WERI-Rb-1 (cell line): ENCODE measurements at regions not wholly inside any gene's neighbourhood (a gene's known extent, or its start where the extent isn't known, plus 50 kb on each side); places are given as distances from the start of the nearest gene placed in this dataset.
"Not testable (repeated sequence)": the region's sequence is repeated elsewhere in the genome, so short reads cannot be mapped to it uniquely, and the experiment has no call there.

ENCODE experiments used
- DNase-seq: peaks from one replicate; pipeline ENCODE4 v3.0.0-alpha.2; 2020
- H3K27ac ChIP-seq: fragments of 250-450 bp; sonication (Bioruptor Pico); 2 replicates; pipeline ENCODE4 v1.5.1; 2020; ENCODE audit warnings: mild to moderate bottlenecking, moderate library complexity
- H3K27me3 ChIP-seq: fragments of 250-450 bp; sonication (Bioruptor Pico); 2 replicates; pipeline ENCODE4 v1.5.1; 2021; ENCODE audit warnings: mild to moderate bottlenecking, low read depth, moderate library complexity; ENCODE audit not compliant: insufficient read depth, severe bottlenecking
- H3K36me3 ChIP-seq: fragments of 250-450 bp; sonication (Bioruptor Pico); 2 replicates; pipeline ENCODE4 v1.5.1; 2020; ENCODE audit warnings: mild to moderate bottlenecking, moderate library complexity
- H3K4me3 ChIP-seq: 2 replicates; pipeline ENCODE4 v1.5.1; 2011; ENCODE audit warnings: low read depth, mild to moderate bottlenecking, control low read depth, low read length
- H3K9me3 ChIP-seq: fragments of 250-450 bp; sonication (Bioruptor Pico); 2 replicates; pipeline ENCODE4 v1.5.1; 2021; ENCODE audit warnings: mild to moderate bottlenecking, moderate library complexity; ENCODE audit not compliant: severe bottlenecking
- TF ChIP-seq, protein P1 (sequence below): IDR thresholded peaks from 2 replicates; pipeline ENCODE4 v1.5.1; 2011; ENCODE audit warnings: low read depth, mild to moderate bottlenecking, control low read depth, inconsistent platforms, low read length

DNA sequence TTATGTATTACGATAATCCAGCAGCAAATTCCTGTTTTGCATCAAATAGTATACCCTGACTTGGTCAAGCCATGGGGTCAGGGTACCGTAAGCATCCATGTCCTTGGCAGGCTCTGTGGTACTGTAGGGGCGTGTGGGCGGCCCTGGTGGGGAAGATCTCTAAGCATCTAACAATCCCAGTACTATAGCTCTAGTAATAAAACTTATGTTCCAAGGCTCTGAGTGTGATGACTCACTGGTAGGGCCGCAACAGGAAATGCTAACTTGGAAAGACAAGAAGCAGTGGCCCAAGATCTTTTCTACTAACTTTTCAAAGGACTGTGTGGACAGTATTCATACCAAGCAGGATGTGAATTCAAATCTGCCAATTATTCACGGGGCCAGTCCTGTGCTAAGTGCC lies 63.8 kb downstream of the CLEC18A start:
- H3K9me3 ChIP-seq, H3K27ac ChIP-seq, H3K27me3 ChIP-seq, H3K36me3 ChIP-seq, H3K4me3 ChIP-seq, DNase-seq: not testable (repeated sequence)

DNA sequence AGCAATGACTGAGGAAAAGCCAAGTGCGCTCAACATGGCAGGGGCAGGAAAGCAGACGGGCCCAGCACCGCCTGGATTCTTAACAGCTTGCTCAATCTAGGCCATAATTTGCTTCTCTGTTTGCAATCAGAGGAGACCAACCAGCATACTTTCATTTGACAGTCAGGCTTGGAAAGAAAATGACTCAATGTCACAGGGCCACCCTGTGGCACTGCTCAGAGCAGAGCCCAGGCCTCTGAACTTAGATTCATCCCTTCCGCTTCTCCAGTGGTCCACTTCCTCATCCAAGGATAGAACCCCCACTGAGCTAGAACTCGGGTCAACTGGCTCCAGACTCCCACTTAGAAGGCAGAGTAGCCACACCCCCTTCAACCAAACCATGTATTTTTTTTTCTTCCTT lies 65.6 kb downstream of the CLEC18A start:
- not testable (repeated sequence) for DNase-seq, H3K27me3 ChIP-seq, H3K9me3 ChIP-seq, H3K4me3 ChIP-seq, H3K36me3 ChIP-seq, H3K27ac ChIP-seq

DNA sequence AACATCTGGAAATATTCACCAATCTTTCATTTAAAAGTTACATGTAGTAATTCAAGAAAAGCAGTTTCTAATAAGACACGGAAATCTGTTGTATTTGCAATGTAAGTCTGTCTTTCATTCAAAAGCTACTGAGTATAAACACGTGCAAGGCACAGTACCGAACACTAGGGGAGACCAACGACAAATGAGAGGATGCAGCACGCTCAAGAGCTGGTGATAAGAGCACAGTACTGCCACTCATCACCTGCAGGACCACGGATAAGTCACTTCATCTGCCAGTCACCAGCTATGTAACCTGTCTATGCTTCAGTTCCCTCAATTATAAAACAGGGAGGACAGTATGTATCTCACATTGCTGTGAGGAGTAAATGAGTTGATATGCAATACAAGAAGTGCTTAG lies 67.1 kb downstream of the CLEC18A start:
- Histone ChIP-seq H3K9me3 (no peaks in the 10 kb centered on the region), H3K4me3 (no peak overlapping the region), H3K36me3 (peaks cover 3% of the 10 kb centered on the region; the same call in 1 of the 2 replicates), H3K27me3 (no peaks in the 10 kb centered on the region), H3K27ac (no peak overlapping the region)
- TF ChIP-seq, protein P1, sequence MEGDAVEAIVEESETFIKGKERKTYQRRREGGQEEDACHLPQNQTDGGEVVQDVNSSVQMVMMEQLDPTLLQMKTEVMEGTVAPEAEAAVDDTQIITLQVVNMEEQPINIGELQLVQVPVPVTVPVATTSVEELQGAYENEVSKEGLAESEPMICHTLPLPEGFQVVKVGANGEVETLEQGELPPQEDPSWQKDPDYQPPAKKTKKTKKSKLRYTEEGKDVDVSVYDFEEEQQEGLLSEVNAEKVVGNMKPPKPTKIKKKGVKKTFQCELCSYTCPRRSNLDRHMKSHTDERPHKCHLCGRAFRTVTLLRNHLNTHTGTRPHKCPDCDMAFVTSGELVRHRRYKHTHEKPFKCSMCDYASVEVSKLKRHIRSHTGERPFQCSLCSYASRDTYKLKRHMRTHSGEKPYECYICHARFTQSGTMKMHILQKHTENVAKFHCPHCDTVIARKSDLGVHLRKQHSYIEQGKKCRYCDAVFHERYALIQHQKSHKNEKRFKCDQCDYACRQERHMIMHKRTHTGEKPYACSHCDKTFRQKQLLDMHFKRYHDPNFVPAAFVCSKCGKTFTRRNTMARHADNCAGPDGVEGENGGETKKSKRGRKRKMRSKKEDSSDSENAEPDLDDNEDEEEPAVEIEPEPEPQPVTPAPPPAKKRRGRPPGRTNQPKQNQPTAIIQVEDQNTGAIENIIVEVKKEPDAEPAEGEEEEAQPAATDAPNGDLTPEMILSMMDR = peak; percentile 48; the same call in 1 of the 2 replicates
- peak; percentile 41 for DNase-seq

DNA sequence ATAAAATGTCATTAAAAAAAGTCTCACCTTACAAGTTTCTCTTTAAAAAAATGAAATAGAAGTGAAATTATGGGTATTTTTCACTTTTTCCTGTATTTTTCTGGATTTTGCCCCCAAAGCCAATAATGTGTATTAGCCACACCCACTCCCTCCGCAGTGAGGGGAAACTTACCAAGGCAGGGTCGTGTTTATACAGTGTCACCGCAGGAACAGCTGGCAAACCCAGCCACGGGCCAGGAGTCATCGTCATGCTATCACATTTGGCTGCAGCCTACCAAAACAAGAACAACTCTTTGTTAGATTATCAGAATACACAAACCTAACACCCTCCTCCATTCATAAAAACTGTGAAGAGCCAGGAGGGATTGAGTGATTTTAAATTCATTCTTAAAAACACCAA lies 72.1 kb downstream of the CLEC18A start:
- not testable (repeated sequence) for H3K4me3 ChIP-seq, H3K27me3 ChIP-seq, H3K9me3 ChIP-seq, H3K36me3 ChIP-seq, DNase-seq, H3K27ac ChIP-seq

DNA sequence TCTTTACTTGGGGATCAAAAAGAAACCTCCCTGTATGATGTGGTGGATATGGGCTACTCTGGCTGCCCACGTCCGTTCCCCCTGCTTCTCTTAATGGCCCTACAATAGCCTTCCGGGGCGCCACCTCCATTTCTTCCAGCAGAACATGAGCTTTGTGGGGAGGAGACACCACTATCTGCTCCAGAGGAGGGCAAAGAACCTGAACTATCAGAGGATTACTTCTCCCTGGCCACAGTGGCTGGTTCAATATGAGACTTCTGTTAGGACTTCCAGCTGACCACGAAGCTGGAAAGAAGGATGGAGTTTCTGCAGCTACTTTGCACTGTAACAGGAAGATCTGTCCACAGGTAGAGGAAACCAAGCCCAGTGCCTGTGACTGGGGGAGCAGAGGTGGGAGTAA lies 72.8 kb downstream of the CLEC18A start:
- H3K27ac ChIP-seq, H3K36me3 ChIP-seq, H3K9me3 ChIP-seq, H3K27me3 ChIP-seq, DNase-seq, H3K4me3 ChIP-seq: not testable (repeated sequence)

DNA sequence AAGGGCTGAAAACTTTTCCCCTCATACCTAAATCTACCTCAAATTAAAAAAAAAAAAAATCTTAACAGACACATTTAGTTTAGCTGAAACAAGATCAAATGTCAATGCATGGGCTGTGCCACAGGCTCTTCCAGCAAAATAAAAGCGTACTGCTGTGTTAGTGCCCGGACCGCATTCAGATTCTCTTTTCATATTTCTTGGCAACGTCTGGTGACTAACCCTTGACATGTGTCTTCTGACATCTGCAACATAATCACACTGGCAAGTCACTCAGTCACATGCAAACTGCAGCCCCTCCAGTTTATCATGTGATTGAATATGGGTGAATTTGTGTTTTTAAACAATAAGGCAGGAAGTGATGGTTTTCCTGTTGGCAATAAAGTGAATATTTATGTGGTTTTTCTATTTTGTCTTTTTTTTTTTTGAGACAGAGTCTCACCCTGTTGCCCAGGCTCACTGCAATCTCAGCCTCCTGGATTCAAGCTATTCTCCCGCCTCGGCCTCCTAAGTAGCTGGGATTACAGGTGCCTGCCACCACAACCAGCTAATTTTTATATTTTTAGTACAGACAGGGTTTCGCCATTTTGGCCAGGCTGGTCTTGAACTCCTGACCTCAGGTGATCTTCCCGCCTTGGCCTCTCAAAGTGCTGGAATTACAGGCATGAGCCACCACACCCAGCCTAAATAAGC lies 75.2 kb downstream of the CLEC18A start:
- not testable (repeated sequence) for DNase-seq, H3K9me3 ChIP-seq, H3K27me3 ChIP-seq, H3K27ac ChIP-seq, H3K36me3 ChIP-seq, H3K4me3 ChIP-seq

DNA sequence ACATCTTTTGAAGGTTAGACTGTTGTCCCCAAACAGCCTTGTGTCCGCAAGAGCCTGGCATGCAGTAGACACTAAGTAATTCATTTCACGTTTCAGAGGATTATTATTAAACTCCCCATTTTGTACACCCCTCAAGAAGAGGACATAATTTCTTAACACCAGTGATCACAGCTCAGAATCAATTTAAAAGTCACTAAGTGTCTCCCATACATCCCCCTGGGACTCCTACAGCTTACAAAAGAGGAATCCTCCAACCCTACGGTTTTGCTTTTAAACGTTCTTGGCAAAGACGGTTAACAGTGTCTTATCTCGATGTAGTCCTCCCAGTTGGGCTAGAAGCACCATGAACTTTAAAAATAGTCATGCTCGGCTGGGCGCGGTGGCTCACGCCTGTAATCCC lies 81.2 kb upstream of the PDPR start:
- H3K36me3 ChIP-seq, DNase-seq, H3K9me3 ChIP-seq, H3K27ac ChIP-seq, H3K4me3 ChIP-seq, H3K27me3 ChIP-seq: not testable (repeated sequence)

DNA sequence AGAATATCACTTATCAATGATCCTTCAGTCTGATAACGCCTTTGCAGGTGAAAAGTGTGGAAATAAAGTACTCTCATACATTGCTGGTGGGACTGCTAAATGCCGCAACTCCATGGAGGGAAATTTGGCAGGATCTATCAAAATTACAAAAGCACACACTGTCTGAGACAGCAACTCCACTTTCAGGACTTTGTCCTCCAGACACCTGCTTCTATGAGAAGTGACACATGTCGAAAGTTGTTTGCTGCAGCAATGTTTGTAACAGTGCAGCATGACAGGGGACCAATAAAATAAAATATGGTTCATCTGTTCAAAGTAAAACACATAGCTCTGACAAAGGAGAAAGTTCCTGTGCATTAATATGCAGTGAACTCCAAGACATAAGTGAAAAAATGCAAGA lies 76.2 kb upstream of the PDPR start:
- not testable (repeated sequence) for H3K27ac ChIP-seq, H3K36me3 ChIP-seq, DNase-seq

DNA sequence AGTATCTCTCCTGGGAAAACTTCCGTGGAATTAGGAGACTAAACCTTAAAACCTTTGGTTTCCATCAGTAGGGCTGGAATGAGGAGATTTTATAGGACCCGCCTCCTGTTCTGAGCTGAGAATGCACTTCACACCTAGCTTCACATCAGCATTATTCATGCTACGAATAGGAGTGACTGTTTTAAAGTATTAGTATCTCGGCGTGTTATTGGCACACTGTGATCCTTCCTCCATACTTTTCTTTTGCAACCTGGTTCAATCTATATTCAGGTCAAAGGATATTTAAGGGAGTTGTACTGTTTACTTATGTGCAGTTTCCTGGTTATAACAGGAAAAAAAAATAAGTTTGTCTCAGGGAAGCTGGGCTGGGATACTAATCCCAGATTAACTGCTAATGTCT lies 73.6 kb upstream of the PDPR start:
- not testable (repeated sequence) for H3K27me3 ChIP-seq, H3K9me3 ChIP-seq, H3K27ac ChIP-seq, H3K36me3 ChIP-seq, H3K4me3 ChIP-seq, DNase-seq

More for the DNA sequence above, 76.2 kb upstream of the PDPR start:
- not testable (repeated sequence) for H3K9me3 ChIP-seq, H3K27me3 ChIP-seq, H3K4me3 ChIP-seq

DNA sequence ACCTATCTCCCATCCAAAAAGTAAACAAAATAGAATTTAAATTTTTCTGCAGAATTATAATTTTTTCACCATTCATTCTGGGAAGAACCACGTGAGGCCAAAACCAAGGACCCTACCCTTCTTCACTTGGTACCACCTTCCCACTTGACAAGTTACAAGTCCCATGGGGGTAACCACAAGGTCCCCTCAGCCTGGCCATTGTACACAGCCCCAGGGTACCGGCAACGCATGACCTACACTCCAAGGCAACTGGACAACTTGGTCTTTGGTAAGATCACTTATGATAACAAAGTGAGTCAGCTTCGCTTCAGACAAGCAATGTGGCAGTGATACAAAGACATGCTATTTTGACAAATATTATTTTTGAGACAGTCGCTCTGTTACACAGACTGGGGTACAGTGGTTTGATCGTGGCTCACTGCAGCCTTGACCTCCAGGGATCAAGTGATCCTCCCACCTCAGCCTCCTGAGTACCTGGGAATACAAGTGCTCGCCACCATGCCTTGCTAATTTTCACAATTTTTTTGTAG lies 70.5 kb upstream of the PDPR start:
- not testable (repeated sequence) for H3K36me3 ChIP-seq, H3K9me3 ChIP-seq, H3K27me3 ChIP-seq, H3K27ac ChIP-seq, H3K4me3 ChIP-seq, DNase-seq

DNA sequence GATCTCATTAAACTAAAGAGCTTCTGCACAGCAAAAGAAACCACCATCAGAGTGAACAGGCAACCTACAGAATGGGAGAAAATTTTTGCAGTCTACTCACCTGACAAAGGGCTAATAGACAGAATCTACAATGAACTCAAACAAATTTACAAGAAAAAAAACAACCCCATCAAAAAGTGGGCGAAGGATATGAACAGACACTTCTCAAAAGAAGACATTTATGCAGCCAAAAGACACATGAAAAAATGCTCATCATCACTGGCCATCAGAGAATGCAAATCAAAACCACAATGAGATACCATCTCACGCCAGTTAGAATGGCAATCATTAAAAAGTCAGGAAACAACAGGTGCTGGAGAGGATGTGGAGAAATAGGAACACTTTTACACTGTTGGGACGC lies 67.6 kb upstream of the PDPR start:
- not testable (repeated sequence) for DNase-seq, H3K27me3 ChIP-seq, H3K27ac ChIP-seq, H3K36me3 ChIP-seq, H3K9me3 ChIP-seq, H3K4me3 ChIP-seq

DNA sequence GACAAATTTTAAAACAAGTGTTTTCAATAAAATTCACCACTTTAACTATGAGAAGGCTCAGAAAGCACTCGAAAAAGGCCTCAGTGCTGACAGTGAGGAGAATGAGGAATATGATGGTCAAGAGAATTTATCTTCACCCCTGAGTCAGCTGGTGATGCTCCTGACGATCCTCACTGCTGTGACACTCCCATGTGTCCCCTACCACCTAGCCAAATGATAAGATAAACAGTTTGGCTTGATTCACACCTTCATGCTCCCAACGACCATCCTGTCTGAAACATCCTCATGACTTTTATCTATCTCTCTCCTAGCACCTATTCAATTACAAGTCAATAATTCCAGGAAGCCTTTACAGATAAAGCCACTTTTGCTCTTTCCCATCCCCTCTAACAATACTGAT lies 66.0 kb upstream of the PDPR start:
- not testable (repeated sequence) for DNase-seq, H3K27me3 ChIP-seq, H3K36me3 ChIP-seq, H3K4me3 ChIP-seq, H3K27ac ChIP-seq, H3K9me3 ChIP-seq

DNA sequence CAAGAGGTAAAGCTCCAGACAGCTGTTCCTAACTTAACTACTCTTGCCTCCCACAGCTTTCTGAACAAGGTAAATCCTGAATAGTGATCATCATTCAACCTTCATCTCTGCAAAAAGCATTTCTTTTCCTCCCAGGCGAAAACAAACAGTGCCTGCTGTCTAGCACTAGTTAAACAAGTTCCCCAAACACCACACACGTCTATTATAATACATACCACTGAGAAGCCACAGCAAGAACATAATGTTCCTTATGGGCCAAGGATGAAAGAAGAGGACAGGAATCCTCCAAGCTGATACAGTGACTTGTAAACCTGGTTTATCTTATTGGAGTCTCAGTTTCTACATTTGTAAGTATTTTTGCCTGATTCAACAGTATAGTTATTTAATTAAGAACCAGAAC lies 56.1 kb upstream of the PDPR start:
- H3K27me3 ChIP-seq, H3K9me3 ChIP-seq, H3K27ac ChIP-seq, DNase-seq, H3K36me3 ChIP-seq, H3K4me3 ChIP-seq: not testable (repeated sequence)

DNA sequence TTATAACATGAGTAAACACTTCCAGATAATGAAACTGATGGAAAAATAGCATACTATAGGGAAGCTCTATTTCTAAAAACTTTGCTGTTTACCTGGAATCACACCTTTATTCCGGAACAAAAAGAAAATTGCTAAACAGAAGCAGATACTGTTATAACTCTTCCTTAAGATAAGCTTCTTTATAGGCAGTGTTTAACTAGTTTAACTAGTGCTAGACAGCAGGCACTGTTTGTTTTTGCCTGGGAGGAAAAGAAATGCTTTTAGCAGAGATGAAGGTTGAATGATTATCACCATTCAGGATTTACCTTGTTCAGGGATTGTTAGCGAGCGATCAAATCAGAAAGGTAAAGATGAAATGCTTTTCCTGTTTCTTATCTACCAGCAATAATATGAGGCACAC lies 54.7 kb upstream of the PDPR start:
- not testable (repeated sequence) for H3K9me3 ChIP-seq, DNase-seq, H3K36me3 ChIP-seq, H3K4me3 ChIP-seq, H3K27me3 ChIP-seq, H3K27ac ChIP-seq
